Astrocyte (in vitro differentiated cells and primary cell): ENCODE measurements at regions not wholly inside any gene's neighbourhood (a gene's known extent, or its start where the extent isn't known, plus 50 kb on each side); places are given as distances from the start of the nearest gene placed in this dataset.

ENCODE experiments used
- CTCF ChIP-seq: IDR thresholded peaks from 2 replicates; pipeline ENCODE4 v1.5.1; 2011; ENCODE audit warnings: low read depth, mild to moderate bottlenecking, inconsistent platforms, low read length, moderate library complexity; ENCODE audit not compliant: insufficient read depth
- EZH2 ChIP-seq: IDR thresholded peaks from 2 replicates; pipeline ENCODE4 v1.6.1; 2012; ENCODE audit warnings: mild to moderate bottlenecking, low read length, inconsistent platforms; ENCODE audit not compliant: insufficient read depth

DNA sequence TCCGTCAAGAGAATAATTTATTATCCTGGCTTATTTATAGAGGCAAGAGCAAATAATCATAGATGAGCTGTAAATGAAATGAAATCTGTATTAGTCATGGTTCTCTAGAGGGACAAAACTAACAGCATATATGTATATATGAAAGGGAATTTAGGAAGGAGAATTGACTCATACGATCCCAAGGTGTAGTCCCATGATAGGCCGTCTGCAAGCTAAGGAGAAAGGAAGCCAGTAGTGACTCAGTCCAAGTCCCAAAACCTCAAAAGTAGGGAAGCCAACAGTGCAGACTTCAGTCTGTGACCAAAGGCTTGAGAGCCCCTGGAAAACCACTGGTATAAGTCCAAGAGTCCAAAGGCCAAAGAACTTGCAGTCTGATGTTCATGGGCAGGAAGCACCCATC, 515.9 kb upstream of the CYLC2 start:
- TF ChIP-seq CTCF, result no peak
- no peak for TF ChIP-seq EZH2
